ENCODE measurements at regions not wholly inside any gene's neighbourhood (a gene's known extent, or its start where the extent isn't known, plus 50 kb on each side); places are given as distances from the start of the nearest gene placed in this dataset.
"Not testable (repeated sequence)": the region's sequence is repeated elsewhere in the genome, so short reads cannot be mapped to it uniquely, and the experiment has no call there.

DNA sequence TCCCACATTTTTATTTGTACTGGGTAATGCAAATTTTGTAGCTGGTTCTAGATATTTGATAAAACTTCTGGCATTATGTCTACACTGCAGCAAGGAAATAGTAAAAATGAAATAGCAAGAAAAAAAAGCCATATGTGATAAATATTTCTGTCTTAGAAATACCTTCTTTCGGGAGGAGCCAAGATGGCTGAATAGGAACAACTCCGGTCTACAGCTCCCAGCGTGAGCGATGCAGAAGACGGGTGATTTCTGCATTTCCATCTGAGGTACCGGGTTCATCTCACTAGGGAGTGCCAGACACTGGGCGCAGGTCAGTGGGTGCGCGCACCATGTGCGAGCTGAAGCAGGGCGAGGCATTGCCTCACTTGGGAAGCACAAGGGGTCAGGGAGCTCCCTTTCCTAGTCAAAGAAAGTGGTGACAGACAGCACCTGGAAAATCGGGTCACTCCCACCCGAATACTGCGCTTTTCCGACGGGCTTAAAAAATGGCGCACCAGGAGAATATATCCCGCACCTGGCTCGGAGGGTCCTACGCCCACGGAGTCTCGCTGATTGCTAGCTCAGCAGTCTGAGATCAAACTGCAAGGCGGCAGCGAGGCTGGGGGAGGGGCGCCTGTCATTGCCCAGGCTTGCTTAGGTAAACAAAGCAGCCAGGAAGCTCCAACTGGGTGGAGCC lies 461.4 kb downstream of the ZWINT start:
- DNase-seq (ENCODE audit: low spot score) = not testable (repeated sequence)

DNA sequence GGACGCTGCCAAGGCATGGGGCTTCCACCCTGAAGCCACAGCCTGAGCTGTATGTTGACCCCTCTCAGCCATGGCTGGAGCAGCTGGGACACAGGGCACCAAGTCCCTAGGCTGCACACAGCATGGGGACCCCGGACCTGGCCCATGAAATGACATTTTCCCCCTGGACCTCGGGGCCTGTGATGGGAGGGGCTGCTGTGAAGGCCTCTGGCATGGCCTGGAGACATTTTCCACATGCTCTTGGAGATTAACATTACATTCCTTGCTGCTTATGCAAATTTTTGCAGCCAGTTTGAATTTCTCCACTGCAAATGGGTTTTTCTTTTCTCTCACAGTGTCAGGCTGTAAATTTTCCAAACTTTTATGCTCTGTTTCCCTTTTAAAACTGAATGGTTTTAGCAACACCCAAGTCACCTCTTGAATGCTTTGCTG lies 463.6 kb downstream of the ZWINT start:
- DNase-seq (ENCODE audit: low spot score) = no peak

- no peak for DNase-seq (ENCODE audit: low spot score)
Observed at GRCh38 chr10:55892276-55892675, 468.8 kb downstream of the ZWINT start.

DNA sequence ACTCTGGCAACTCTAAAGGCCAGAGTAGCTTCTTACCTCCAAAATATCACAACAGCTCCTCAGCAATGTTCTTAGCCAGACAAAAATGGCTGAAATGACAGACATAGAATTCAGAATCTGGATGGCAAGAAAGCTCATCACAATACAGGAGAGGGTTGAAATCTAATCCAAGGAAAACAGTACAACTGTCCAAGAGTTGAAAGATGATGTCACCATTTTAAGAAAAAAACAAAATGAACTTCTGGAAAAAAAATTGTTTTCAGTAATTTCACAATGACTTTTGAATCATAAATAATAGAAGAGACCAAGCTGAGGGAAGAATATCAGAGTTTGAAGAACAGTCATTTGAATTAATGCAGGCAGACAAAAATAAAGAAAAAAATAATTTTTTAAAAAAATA lies 479.5 kb downstream of the ZWINT start:
- DNase-seq (ENCODE audit: low spot score) = no peak

DNA sequence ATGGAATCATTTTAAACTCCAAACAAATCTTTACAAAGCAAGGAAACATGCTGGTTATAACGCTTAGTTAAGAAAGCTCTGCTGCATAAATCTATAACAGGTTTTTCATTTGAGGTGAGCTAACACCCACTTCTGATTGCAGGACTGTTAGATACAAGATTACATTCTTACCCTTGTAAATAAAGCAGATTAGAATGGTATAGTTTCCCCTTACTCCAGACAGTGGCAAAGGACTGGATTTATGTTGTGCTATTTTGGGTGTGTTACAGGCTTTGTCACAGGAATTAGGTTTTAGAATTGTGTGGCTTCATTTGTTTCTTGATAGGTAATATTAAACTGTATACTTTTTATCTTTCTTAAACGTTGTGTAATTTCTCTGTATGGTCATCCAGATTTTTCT lies 487.6 kb downstream of the ZWINT start:
- no peak for DNase-seq (ENCODE audit: low spot score)

GRCh38 chr10:55870186-55870585 lies 490.9 kb downstream of the ZWINT start:
- DNase-seq (ENCODE audit: low spot score) = no peak

- no peak for DNase-seq (ENCODE audit: low spot score)
Observed at GRCh38 chr10:55867848-55868247, 493.2 kb downstream of the ZWINT start.

GRCh38 chr10:55858730-55859129 lies 502.3 kb downstream of the ZWINT start:
- no peak for DNase-seq (ENCODE audit: low spot score)

DNA sequence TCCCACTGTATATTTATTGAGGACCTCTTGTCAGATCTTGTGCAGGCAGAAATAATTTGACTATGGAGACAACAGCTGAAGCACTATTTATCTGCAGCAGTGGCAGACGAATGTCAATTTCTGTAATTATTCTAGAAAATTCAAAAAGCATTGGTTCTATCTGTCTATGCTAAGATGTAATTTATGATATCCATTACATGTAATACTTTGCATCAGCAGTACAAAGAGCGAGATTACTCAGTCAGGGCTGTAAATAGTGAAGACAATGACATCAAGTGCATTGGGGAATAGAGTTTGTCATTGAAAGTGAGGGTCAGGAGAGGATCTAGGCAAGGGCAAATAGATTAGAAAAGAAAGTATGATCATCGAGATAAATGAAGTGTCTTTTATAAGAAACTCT lies 508.2 kb downstream of the ZWINT start:
- no peak for DNase-seq (ENCODE audit: low spot score)

- no peak for DNase-seq (ENCODE audit: low spot score)
Observed at GRCh38 chr10:55837273-55837672, 523.8 kb downstream of the ZWINT start.

GRCh38 chr10:55822096-55822495 lies 539.0 kb downstream of the ZWINT start:
- no peak for DNase-seq (ENCODE audit: low spot score)

DNA sequence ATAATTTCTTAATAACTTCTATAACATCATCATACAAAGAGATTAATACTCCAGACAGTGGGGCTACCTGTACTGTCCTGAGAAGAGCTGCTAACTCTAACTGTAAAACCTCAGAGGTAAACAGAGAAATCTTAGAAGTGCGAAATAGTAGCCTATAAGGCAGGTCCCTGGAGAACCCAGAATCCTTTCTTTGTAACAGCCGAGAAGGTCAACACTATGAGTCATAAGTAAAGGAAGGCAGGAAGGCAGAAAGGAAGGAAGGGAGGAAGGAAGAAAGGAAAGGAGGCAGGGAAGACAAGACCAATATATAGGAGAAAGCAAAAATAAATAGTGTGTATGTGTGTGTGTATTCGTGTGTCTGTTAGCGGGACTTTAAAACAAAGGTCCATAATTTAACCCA lies 540.6 kb downstream of the ZWINT start:
- no peak for DNase-seq (ENCODE audit: low spot score)

DNA sequence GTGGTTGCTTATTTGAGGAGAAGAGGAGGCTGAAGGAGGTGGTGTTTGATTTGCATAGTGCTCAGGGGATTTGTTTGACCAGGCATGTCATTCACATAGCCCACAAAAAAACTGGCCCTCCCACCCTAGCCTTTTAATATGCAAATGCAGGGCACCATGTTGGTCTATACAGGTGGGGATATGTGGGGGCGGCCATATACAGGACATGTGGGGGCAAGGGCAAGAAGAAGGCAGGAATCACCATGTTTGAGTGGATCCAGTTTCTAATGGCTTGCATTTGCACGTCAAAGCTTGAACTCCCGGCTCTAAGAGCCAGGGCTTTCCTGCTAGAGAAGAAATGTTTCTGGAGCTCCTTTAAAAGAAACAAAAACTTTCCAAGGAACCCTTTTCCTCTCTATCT lies 541.0 kb downstream of the ZWINT start:
- DNase-seq (ENCODE audit: low spot score) = no peak

GRCh38 chr10:55813451-55814170 lies 547.4 kb downstream of the ZWINT start:
- DNase-seq (ENCODE audit: low spot score) = no peak

DNA sequence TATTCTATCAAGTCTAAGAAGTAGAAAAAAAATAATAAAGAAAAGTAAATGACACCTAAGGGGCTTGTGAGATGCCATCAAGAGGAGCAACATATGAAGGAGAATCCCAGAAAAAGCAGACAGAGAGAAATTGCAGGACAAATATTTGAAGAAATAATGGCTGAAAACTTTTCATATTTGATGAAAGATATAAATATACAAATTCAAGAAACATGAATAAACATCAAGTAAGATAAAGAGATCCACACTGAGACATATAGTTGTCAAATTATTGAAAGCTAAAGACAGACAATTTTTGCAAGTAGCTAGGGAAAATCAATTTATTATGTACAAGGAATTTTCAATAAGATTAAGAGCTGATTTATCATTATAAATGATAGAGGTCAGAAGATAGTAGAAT lies 558.0 kb downstream of the ZWINT start:
- no peak for DNase-seq (ENCODE audit: low spot score)

GRCh38 chr10:55801353-55801661 lies 559.8 kb downstream of the ZWINT start:
- no peak for DNase-seq (ENCODE audit: low spot score)

GRCh38 chr10:55800602-55801352 lies 560.3 kb downstream of the ZWINT start:
- no peak for DNase-seq (ENCODE audit: low spot score)

GRCh38 chr10:55793024-55793423 lies 568.0 kb downstream of the ZWINT start:
- DNase-seq (ENCODE audit: low spot score) = no peak

DNA sequence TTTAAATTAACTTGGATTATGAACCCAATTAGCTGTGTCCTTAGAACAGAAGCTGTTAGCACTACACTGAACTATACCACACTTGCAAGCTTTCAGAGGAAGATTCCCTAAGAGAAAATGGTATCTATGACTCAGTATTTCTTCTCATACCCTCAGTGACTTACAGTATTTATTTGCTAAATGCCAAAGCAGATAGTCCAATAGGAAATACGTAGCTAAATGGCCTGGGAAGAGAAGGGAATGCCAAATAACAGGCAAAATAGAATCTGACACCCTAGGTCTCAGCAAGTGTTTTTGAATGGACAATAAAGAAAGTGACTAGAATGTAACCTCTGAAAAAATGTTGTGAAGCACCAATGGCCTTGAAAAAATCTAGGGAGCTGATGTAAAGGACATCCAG lies 570.8 kb downstream of the ZWINT start:
- DNase-seq (ENCODE audit: low spot score) = not testable (repeated sequence)

- no peak for DNase-seq (ENCODE audit: low spot score)
Observed at GRCh38 chr10:55786461-55787050, 574.5 kb downstream of the ZWINT start.

DNA sequence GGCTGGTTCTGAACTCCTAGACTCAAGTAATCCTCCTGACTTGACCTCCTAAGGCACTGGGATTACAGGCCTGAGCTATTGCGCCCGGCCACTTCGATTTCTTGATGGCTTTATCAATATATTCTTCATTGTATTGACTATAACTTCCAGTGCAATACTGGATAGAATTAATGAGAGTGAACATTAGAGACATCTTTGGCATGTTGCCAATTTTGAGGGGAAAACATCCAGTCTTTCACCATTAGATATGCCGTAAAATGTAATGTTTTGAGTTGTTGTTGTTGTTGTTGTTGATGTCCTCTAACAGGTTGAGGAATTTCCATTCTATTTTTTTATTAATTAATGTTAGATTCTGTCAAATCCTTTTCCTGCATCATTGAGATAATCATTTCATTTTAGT lies 578.9 kb downstream of the ZWINT start:
- no peak for DNase-seq (ENCODE audit: low spot score)

DNA sequence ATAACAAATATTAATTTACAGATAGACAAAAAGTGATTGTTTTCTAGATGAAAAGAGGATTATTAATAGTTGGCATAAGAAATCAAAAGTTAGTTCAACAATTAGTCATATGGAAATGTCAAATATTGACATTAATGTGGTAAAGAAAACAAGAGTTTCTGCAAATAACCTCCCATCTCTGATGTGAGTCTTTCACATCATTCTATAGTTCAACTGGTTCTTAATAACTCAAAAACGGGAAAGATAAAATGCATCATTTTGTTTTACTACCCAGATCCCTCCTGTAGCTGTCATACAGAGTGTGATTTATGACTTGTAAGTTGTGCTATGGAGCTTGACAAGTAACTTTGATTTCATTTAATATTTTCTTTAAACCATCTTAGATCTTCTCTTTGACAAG lies 594.8 kb downstream of the ZWINT start:
- no peak for DNase-seq (ENCODE audit: low spot score)

- no peak for DNase-seq (ENCODE audit: low spot score)
Observed at GRCh38 chr10:55750458-55750857, 610.6 kb downstream of the ZWINT start.

Data from NAMALWA (cell line).